ENCODE measurements at regions not wholly inside any gene's neighbourhood (a gene's known extent, or its start where the extent isn't known, plus 50 kb on each side); places are given as distances from the start of the nearest gene placed in this dataset.
"Not testable (repeated sequence)": the region's sequence is repeated elsewhere in the genome, so short reads cannot be mapped to it uniquely, and the experiment has no call there.

DNA sequence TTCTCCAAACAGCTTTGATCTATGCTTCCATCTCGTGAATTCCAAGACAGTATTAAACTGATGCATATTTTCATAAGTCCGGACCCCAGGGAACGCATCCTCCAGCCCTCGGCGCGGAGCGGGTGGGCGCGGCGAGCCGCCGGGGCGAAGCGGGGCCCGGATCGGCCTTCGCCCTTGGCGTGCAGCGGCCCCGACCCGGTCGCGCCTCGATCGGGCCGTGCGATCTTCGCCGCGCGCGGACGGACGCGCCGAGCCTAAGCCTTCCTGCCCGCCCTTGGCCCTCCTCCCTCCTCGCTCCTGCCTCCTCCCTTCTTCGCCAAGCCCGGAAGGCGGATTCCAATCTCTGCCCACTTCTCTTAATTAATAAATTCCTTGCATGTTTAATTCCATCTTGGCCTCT is 70.4 kb downstream of the SC5D start:
- TF ChIP-seq, protein P1, sequence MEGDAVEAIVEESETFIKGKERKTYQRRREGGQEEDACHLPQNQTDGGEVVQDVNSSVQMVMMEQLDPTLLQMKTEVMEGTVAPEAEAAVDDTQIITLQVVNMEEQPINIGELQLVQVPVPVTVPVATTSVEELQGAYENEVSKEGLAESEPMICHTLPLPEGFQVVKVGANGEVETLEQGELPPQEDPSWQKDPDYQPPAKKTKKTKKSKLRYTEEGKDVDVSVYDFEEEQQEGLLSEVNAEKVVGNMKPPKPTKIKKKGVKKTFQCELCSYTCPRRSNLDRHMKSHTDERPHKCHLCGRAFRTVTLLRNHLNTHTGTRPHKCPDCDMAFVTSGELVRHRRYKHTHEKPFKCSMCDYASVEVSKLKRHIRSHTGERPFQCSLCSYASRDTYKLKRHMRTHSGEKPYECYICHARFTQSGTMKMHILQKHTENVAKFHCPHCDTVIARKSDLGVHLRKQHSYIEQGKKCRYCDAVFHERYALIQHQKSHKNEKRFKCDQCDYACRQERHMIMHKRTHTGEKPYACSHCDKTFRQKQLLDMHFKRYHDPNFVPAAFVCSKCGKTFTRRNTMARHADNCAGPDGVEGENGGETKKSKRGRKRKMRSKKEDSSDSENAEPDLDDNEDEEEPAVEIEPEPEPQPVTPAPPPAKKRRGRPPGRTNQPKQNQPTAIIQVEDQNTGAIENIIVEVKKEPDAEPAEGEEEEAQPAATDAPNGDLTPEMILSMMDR (IDR thresholded peaks at IDR 0.05; ENCODE audit: insufficient read depth, low read depth, low read length), result not testable (repeated sequence)
- TF ChIP-seq EZH2 (IDR thresholded peaks at IDR 0.05; ENCODE audit: insufficient read depth, low read length), result not testable (repeated sequence)

Measured in astrocyte (in vitro differentiated cells and primary cell).